ENCODE measurements at regions not wholly inside any gene's neighbourhood (a gene's known extent, or its start where the extent isn't known, plus 50 kb on each side); places are given as distances from the start of the nearest gene placed in this dataset.
"Not testable (repeated sequence)": the region's sequence is repeated elsewhere in the genome, so short reads cannot be mapped to it uniquely, and the experiment has no call there.

DNA sequence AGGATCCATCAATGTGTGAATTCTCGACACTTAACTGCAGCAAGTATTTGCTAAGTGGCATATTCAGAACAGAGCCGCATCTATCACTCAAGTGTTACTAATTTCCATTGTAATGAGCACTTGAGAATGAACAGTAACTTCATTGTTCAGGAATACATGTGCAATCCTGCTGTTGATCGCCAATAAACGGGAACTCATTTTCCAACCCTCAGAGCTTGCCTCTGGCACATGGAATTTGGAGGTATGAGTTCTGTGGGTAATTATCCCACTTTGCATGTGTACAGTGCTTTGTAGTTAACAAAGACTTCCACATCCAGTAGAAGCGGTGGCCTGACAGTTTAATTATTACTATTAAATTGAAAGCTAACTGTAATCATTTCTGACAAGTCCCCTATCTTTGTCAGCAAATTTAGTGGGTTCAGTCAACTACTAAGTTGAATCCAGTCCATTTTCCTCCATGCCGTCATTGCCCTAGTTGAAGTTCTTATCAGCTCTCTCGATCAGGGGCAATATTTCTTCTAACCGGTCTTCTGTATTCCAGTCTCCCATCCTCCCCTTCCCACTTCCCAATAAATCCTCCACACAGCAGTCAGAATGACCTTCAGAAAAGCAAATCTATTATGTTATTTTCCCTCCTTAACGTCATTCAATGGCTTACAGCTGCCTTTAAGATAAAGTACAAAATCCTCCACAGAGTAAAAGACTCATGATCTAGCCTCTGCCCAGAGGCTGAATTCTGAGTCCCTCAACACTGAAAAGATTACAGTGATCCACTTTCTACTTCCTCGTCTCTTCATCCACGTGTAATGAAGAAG, 62.4 kb upstream of the GBA3 start:
- TF ChIP-seq, protein P1, sequence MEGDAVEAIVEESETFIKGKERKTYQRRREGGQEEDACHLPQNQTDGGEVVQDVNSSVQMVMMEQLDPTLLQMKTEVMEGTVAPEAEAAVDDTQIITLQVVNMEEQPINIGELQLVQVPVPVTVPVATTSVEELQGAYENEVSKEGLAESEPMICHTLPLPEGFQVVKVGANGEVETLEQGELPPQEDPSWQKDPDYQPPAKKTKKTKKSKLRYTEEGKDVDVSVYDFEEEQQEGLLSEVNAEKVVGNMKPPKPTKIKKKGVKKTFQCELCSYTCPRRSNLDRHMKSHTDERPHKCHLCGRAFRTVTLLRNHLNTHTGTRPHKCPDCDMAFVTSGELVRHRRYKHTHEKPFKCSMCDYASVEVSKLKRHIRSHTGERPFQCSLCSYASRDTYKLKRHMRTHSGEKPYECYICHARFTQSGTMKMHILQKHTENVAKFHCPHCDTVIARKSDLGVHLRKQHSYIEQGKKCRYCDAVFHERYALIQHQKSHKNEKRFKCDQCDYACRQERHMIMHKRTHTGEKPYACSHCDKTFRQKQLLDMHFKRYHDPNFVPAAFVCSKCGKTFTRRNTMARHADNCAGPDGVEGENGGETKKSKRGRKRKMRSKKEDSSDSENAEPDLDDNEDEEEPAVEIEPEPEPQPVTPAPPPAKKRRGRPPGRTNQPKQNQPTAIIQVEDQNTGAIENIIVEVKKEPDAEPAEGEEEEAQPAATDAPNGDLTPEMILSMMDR (IDR thresholded peaks at IDR 0.05) = not testable (repeated sequence)
- not testable (repeated sequence) for TF ChIP-seq POLR2AphosphoS5, POLR2A (IDR thresholded peaks at IDR 0.05)
